IMR-90 (cell line): ENCODE measurements at regions not wholly inside any gene's neighbourhood (a gene's known extent, or its start where the extent isn't known, plus 50 kb on each side); places are given as distances from the start of the nearest gene placed in this dataset.

ENCODE experiments used
- ATAC-seq: fragments of 200-7000 bp; cut with Tn5 transposase; 2 replicates; pipeline ENCODE4 v1.9.1; 2020; ENCODE audit warnings: low read depth, mild to moderate bottlenecking, moderate library complexity
- BruUV-seq: library from RNA; stranded (reverse); fragments of 400-500 nt; replicated peaks from 2 replicates; lab custom pipeline; 2021; lab: Mats Ljungman, UMichigan
- CTCF ChIA-PET: fragments of 300-600 bp; formaldehyde crosslinking; extraction: SDS; loops from one replicate; lab custom pipeline; 2021; ENCODE audit warnings: antibody characterized with exemption; lab: Yijun Ruan, JAX
- POLR2A ChIA-PET: fragments of 300-600 bp; sonication (Branson Sonifier 250); formaldehyde crosslinking; loops from one replicate; lab custom pipeline; 2022; ENCODE audit warnings: antibody characterized with exemption; ENCODE audit not compliant: unreplicated experiment; lab: Charles Lee
- DNase-seq: peaks from one replicate; pipeline ENCODE4 v3.0.0; 2013
- H2AFZ ChIP-seq: replicated peaks from 2 replicates; pipeline ENCODE3; 2013; ENCODE audit warnings: low read length, mild to moderate bottlenecking; ENCODE audit not compliant: poor library complexity
- H2AK5ac ChIP-seq: 2 replicates; pipeline ENCODE4 v1.6.1; 2013; ENCODE audit warnings: low read depth, low read length, inconsistent platforms
- H2AK9ac ChIP-seq: replicated peaks from 2 replicates; pipeline ENCODE3; 2013; ENCODE audit warnings: mild to moderate bottlenecking, low read depth, low read length, moderate library complexity; ENCODE audit not compliant: poor library complexity
- H2BK120ac ChIP-seq: 2 replicates; pipeline ENCODE4 v1.6.1; 2013; ENCODE audit warnings: low read depth, low read length, inconsistent platforms
- H2BK15ac ChIP-seq: 3 replicates; pipeline ENCODE4 v1.6.1; 2013; ENCODE audit warnings: low read depth, low read length, inconsistent platforms
- H2BK20ac ChIP-seq: 2 replicates; pipeline ENCODE4 v1.6.1; 2013; ENCODE audit warnings: low read depth, mild to moderate bottlenecking, inconsistent platforms, low read length, moderate library complexity
- H2BK5ac ChIP-seq: 2 replicates; pipeline ENCODE4 v1.6.1; 2013; ENCODE audit warnings: mild to moderate bottlenecking, low read depth, low read length, inconsistent platforms; ENCODE audit not compliant: poor library complexity, severe bottlenecking
- H3K14ac ChIP-seq: replicated peaks from 2 replicates; pipeline ENCODE4 v1.6.1; 2013; ENCODE audit warnings: low read depth, low read length, inconsistent platforms
- H3K18ac ChIP-seq: 2 replicates; pipeline ENCODE4 v1.6.1; 2013; ENCODE audit warnings: low read depth, low read length, control low read depth
- H3K23ac ChIP-seq: 2 replicates; pipeline ENCODE4 v1.6.1; 2013; ENCODE audit warnings: low read depth, low read length, inconsistent platforms
- H3K27ac ChIP-seq: 2 replicates; pipeline ENCODE4 v1.5.1; 2013; ENCODE audit warnings: mild to moderate bottlenecking, control low read depth, low read length; ENCODE audit not compliant: insufficient read depth
- H3K27me3 ChIP-seq: 2 replicates; pipeline ENCODE4 v1.6.1; 2013; ENCODE audit warnings: low read length; ENCODE audit not compliant: control insufficient read depth, insufficient read depth
- H3K36me3 ChIP-seq: 2 replicates; pipeline ENCODE4 v1.6.1; 2013; ENCODE audit warnings: low read length, mixed read lengths; ENCODE audit not compliant: control insufficient read depth, insufficient read depth
- H3K4ac ChIP-seq: 2 replicates; pipeline ENCODE4 v1.6.1; 2013; ENCODE audit warnings: low read depth, low read length, inconsistent platforms
- H3K4me1 ChIP-seq: 2 replicates; pipeline ENCODE4 v1.6.1; 2013; ENCODE audit warnings: low read length, mixed read lengths; ENCODE audit not compliant: control insufficient read depth, insufficient read depth
- H3K4me2 ChIP-seq: 2 replicates; pipeline ENCODE4 v1.6.1; 2013; ENCODE audit warnings: low read depth, mild to moderate bottlenecking, control low read depth, low read length, moderate library complexity
- H3K4me3 ChIP-seq: 2 replicates; pipeline ENCODE4 v1.5.1; 2013; ENCODE audit warnings: low read depth, mild to moderate bottlenecking, control low read depth, low read length, moderate library complexity; ENCODE audit not compliant: insufficient read depth
- H3K56ac ChIP-seq: 2 replicates; pipeline ENCODE4 v1.6.1; 2013; ENCODE audit warnings: low read length, inconsistent platforms; ENCODE audit not compliant: insufficient read depth; ENCODE audit errors: extremely low read depth
- H3K79me1 ChIP-seq, 2 experiments: 2 replicates each; pipeline ENCODE4 v1.6.1; 2013; ENCODE audit warnings: low read length in 2 of 2, inconsistent platforms in 1 of 2, low read depth in 1 of 2
- H3K9ac ChIP-seq: 2 replicates; pipeline ENCODE4 v1.6.1; 2013; ENCODE audit warnings: low read depth, low read length, control low read depth
- H3K9me1 ChIP-seq: 2 replicates; pipeline ENCODE4 v1.6.1; 2013; ENCODE audit warnings: low read length, inconsistent platforms; ENCODE audit not compliant: insufficient read depth
- H3K9me3 ChIP-seq: 2 replicates; pipeline ENCODE4 v1.6.1; 2013; ENCODE audit warnings: low read length; ENCODE audit not compliant: control insufficient read depth, insufficient read depth
- H4K20me1 ChIP-seq: 2 replicates; pipeline ENCODE4 v1.6.1; 2013; ENCODE audit warnings: low read length, inconsistent platforms; ENCODE audit not compliant: insufficient read depth
- H4K5ac ChIP-seq: 2 replicates; pipeline ENCODE4 v1.6.1; 2013; ENCODE audit warnings: mild to moderate bottlenecking, low read depth, low read length, control low read depth
- H4K8ac ChIP-seq, 2 experiments: 2 replicates each; pipeline ENCODE4 v1.6.1; 2013; ENCODE audit warnings: low read depth in 2 of 2, low read length in 2 of 2, control low read depth in 1 of 2, inconsistent platforms in 1 of 2
- H4K91ac ChIP-seq: 2 replicates; pipeline ENCODE4 v1.6.1; 2013; ENCODE audit warnings: low read depth, low read length, inconsistent platforms; ENCODE audit not compliant: insufficient read depth
- FOS ChIP-seq: fragments of 150-350 bp; IDR thresholded peaks from 2 replicates; pipeline ENCODE4 v1.6.1; 2016; ENCODE audit warnings: low read depth, low read length
- WGBS, 2 experiments: methylation state at CpG; one replicate each; pipeline versions ENCODE4 v1.1.5 to v1.1.7; 2013; ENCODE audit warnings: missing lambda C conversion rate in 2 of 2; ENCODE audit not compliant: insufficient read length in 1 of 2; ENCODE audit errors: extremely low coverage in 2 of 2; 5-methylcytosine and 5-hydroxymethylcytosine counted together
- dilution Hi-C: fragments of 300-500 bp; cut with HindIII; formaldehyde crosslinking; loops from one replicate; pipeline ENCODE4 v1.14.3; 2018; ENCODE audit warnings: low sequenced_read_pairs; ENCODE audit not compliant: unreplicated experiment
- in situ Hi-C: fragments of 300-500 bp; cut with MboI; formaldehyde crosslinking; loops from 3 replicates; pipeline ENCODE4 v1.14.3; 2019; ENCODE audit warnings: low sequenced_read_pairs, inconsistent platforms, mixed read lengths
- intact Hi-C: fragments of 100-400 bp; cut with micrococcal nuclease; formaldehyde crosslinking; loops from 2 replicates; pipeline ENCODE4 v1.10.0; 2022

DNA sequence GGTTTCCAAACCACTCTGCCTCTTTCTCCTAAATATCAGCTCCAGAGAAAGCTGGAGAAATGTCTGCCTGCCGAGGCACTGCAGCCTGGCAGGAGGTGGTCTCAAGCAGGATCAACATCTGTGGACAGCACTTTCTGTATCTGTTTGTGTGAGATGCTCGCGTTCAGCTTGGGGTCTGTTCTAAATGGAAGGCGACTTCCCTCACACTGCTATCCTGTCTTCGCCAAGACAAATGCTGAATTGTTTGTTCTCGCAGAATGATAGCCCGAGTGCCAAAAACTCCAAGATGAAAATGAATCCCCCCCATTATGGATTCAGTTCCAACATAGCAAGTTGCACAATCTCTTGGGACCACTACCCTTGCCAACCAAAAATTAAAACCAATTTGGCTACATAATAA is 72.2 kb upstream of the PALS2 start:
- H3K4me2 ChIP-seq, result no peak overlapping the region
- WGBS, 2 experiments, result no CpG with 5 or more reads among the region's 7 CpGs
- no peak overlapping the region for H3K9ac ChIP-seq
- H4K8ac ChIP-seq, result no peak overlapping the region
- no peaks in the 10 kb centered on the region for H3K9me1 ChIP-seq
- POLR2A ChIA-PET, result no interaction called here
- BruUV-seq, result no TSS peak
- no peaks in the 10 kb centered on the region for H3K79me1 ChIP-seq
- dilution Hi-C loops, result no loop called here
- DNase-seq (no peak), ATAC-seq (no peak)
- intact Hi-C loops, result no loop called here
- no peak overlapping the region for H3K4me3 ChIP-seq
- H3K18ac ChIP-seq, result no peak overlapping the region
- no peaks in the 10 kb centered on the region for H3K36me3 ChIP-seq
- H2BK120ac ChIP-seq, result no peak overlapping the region
- no peak overlapping the region for H4K91ac ChIP-seq
- CTCF ChIA-PET, result interaction anchor here (0.6 kb wide), 1 partner anchor 18 kb away, joined by 4 read pairs; no protein-coding TSS in a partner anchor
- H2AFZ ChIP-seq, result no peak overlapping the region
- no peak overlapping the region for H2BK15ac ChIP-seq
- H2BK5ac ChIP-seq, result no peak overlapping the region
- no peak overlapping the region for H2BK20ac ChIP-seq
- H3K27me3 ChIP-seq, result peaks cover 10% of the 10 kb centered on the region
- H3K14ac ChIP-seq, result no peak overlapping the region
- H4K5ac ChIP-seq, result no peak overlapping the region
- in situ Hi-C loops, result no loop called here
- H3K23ac ChIP-seq, result no peak overlapping the region
- no peaks in the 10 kb centered on the region for H3K9me3 ChIP-seq
- no peaks in the 10 kb centered on the region for H4K20me1 ChIP-seq
- H2AK5ac ChIP-seq, result no peak overlapping the region
- no peak overlapping the region for H3K4ac ChIP-seq
- H3K56ac ChIP-seq, result no peak overlapping the region
- H3K27ac ChIP-seq, result no peak overlapping the region
- TF ChIP-seq FOS, result no peak
- no peaks in the 10 kb centered on the region for H3K4me1 ChIP-seq
- no peak overlapping the region for H2AK9ac ChIP-seq
